ENCODE measurements at regions not wholly inside any gene's neighbourhood (a gene's known extent, or its start where the extent isn't known, plus 50 kb on each side); places are given as distances from the start of the nearest gene placed in this dataset.

DNA sequence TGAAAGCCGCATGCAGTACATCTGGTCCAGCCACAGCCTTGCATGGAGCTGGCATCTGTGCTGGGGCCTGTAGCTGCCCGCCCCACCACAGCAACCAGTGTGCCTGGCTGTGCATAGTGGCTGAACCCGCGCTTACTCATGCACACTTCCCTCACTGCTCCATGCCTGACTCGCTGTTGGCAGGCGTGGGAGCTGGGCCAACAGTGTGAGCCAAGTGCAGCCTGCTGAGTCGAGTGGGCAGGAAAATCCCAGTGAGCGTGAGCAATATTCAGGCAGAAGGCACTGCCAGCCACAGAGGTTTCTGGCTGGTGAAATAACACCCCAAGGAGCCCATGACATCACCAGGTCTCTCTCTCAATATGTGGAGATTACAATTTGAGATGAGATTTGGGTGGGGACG lies 1674.1 kb upstream of the TMEFF2 start:
- CTCF ChIA-PET: no interaction called here

GRCh38 chr2:193868132-193868531 lies 1673.4 kb upstream of the TMEFF2 start:
- no peaks in the 10 kb centered on the region for H3K4me1 Mint-ChIP-seq
- Histone ChIP-seq H3K9ac (ENCODE audit: low read length) (no peak overlapping the region), H3K27me3 (replicated peaks in 1 of 4; ENCODE audit: control extremely low read depth in 1 of 4, control insufficient read depth in 3 of 4, insufficient read depth in 4 of 4, low read length in 3 of 4) (no peaks in the 10 kb centered on the region), H3K4me3 (ENCODE audit: control extremely low read depth in 1 of 5, extremely low read depth in 1 of 5, insufficient read depth in 1 of 5, low read depth in 2 of 5, low read length in 4 of 5) (no peak overlapping the region), H3K79me2 (ENCODE audit: control insufficient read depth, insufficient read depth, low read length) (no peaks in the 10 kb centered on the region), H3K36me3 (replicated peaks in 1 of 2; ENCODE audit: control extremely low read depth in 1 of 2, control insufficient read depth in 1 of 2, extremely low read depth in 1 of 2, insufficient read depth in 2 of 2, low read length in 1 of 2) (no peaks in the 10 kb centered on the region), H3K4me1 (ENCODE audit: control insufficient read depth in 2 of 2, insufficient read depth in 2 of 2, low read length in 2 of 2) (no peaks in the 10 kb centered on the region), H4K20me1 (ENCODE audit: control insufficient read depth, insufficient read depth, low read length, poor library complexity, severe bottlenecking) (no peaks in the 10 kb centered on the region), H3K4me2 (replicated peaks; ENCODE audit: low read depth, low read length, poor library complexity, severe bottlenecking) (no peak overlapping the region), H3K27ac (ENCODE audit: low read length in 2 of 2) (no peak overlapping the region), H3K9me3 (ENCODE audit: control extremely low read depth in 1 of 3, control insufficient read depth in 2 of 3, insufficient read depth in 1 of 3, low read length in 2 of 3) (peaks cover 0 to 17% (median 0%) of the 10 kb centered on the region in 3 donors), H2AFZ (ENCODE audit: insufficient read depth, low read depth, low read length, poor library complexity, severe bottlenecking) (no peak overlapping the region)
- H3K9me3 Mint-ChIP-seq (ENCODE audit: insufficient read depth): peaks cover 5% of the 10 kb centered on the region
- no peak overlapping the region for H3K27ac Mint-ChIP-seq
- ChIA-PET POLR2A (no interaction called here), CTCF (no interaction called here)
- 82% methylated on average over 4 of the region's 5 CpGs for WGBS (ENCODE audit: insufficient coverage)
- no peak overlapping the region for H3K4me3 Mint-ChIP-seq
- DNase-seq (no peak), ATAC-seq (ENCODE audit: low read depth) (no peak)
- TF ChIP-seq EZH2 (IDR thresholded peaks at IDR 0.05; ENCODE audit: borderline replicate concordance, insufficient read depth, low read depth, low read length, poor library complexity, severe bottlenecking): no peak
- TF ChIP-seq, protein P1, sequence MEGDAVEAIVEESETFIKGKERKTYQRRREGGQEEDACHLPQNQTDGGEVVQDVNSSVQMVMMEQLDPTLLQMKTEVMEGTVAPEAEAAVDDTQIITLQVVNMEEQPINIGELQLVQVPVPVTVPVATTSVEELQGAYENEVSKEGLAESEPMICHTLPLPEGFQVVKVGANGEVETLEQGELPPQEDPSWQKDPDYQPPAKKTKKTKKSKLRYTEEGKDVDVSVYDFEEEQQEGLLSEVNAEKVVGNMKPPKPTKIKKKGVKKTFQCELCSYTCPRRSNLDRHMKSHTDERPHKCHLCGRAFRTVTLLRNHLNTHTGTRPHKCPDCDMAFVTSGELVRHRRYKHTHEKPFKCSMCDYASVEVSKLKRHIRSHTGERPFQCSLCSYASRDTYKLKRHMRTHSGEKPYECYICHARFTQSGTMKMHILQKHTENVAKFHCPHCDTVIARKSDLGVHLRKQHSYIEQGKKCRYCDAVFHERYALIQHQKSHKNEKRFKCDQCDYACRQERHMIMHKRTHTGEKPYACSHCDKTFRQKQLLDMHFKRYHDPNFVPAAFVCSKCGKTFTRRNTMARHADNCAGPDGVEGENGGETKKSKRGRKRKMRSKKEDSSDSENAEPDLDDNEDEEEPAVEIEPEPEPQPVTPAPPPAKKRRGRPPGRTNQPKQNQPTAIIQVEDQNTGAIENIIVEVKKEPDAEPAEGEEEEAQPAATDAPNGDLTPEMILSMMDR (IDR thresholded peaks at IDR 0.05): no peak
- intact Hi-C loops (cut with micrococcal nuclease): no loop called here
- H3K27me3 Mint-ChIP-seq: no peaks in the 10 kb centered on the region

More for the DNA sequence above, 1674.1 kb upstream of the TMEFF2 start:
- Histone ChIP-seq H3K4me1 (ENCODE audit: control insufficient read depth in 2 of 2, insufficient read depth in 2 of 2, low read length in 2 of 2) (no peaks in the 10 kb centered on the region), H3K4me2 (replicated peaks; ENCODE audit: low read depth, low read length, poor library complexity, severe bottlenecking) (no peak overlapping the region), H3K4me3 (ENCODE audit: control extremely low read depth in 1 of 5, extremely low read depth in 1 of 5, insufficient read depth in 1 of 5, low read depth in 2 of 5, low read length in 4 of 5) (no peak overlapping the region), H3K79me2 (ENCODE audit: control insufficient read depth, insufficient read depth, low read length) (no peaks in the 10 kb centered on the region), H3K9ac (ENCODE audit: low read length) (no peak overlapping the region), H4K20me1 (ENCODE audit: control insufficient read depth, insufficient read depth, low read length, poor library complexity, severe bottlenecking) (no peaks in the 10 kb centered on the region), H3K9me3 (ENCODE audit: control extremely low read depth in 1 of 3, control insufficient read depth in 2 of 3, insufficient read depth in 1 of 3, low read length in 2 of 3) (peaks cover 0 to 17% (median 0%) of the 10 kb centered on the region in 3 donors), H3K27ac (ENCODE audit: low read length in 2 of 2) (no peak overlapping the region), H2AFZ (ENCODE audit: insufficient read depth, low read depth, low read length, poor library complexity, severe bottlenecking) (no peak overlapping the region), H3K27me3 (replicated peaks in 1 of 4; ENCODE audit: control extremely low read depth in 1 of 4, control insufficient read depth in 3 of 4, insufficient read depth in 4 of 4, low read length in 3 of 4) (no peaks in the 10 kb centered on the region), H3K36me3 (replicated peaks in 1 of 2; ENCODE audit: control extremely low read depth in 1 of 2, control insufficient read depth in 1 of 2, extremely low read depth in 1 of 2, insufficient read depth in 2 of 2, low read length in 1 of 2) (no peaks in the 10 kb centered on the region)
- H3K4me3 Mint-ChIP-seq: no peak overlapping the region
- H3K27me3 Mint-ChIP-seq: no peaks in the 10 kb centered on the region
- POLR2A ChIA-PET: no interaction called here
- no peak for DNase-seq
- TF ChIP-seq, protein P1 (IDR thresholded peaks at IDR 0.05): no peak
- no peak for TF ChIP-seq EZH2 (IDR thresholded peaks at IDR 0.05; ENCODE audit: borderline replicate concordance, insufficient read depth, low read depth, low read length, poor library complexity, severe bottlenecking)
- no peaks in the 10 kb centered on the region for H3K4me1 Mint-ChIP-seq
- H3K27ac Mint-ChIP-seq: no peak overlapping the region
- H3K9me3 Mint-ChIP-seq (ENCODE audit: insufficient read depth): peaks cover 5% of the 10 kb centered on the region
- WGBS (ENCODE audit: insufficient coverage): 81% methylated on average over 8 of the region's 9 CpGs
- ATAC-seq (ENCODE audit: low read depth): no peak
- intact Hi-C loops (cut with micrococcal nuclease): no loop called here

All from B cell (primary cell).